HepG2 (cell line): ENCODE measurements at regions not wholly inside any gene's neighbourhood (a gene's known extent, or its start where the extent isn't known, plus 50 kb on each side); places are given as distances from the start of the nearest gene placed in this dataset.

Experiments used
- HNRNPK ChIP-seq: fragments of 200-400 bp; formaldehyde crosslinking; IDR thresholded peaks from 2 replicates; pipeline ENCODE4 v1.6.1; 2018; ENCODE audit warnings: low read length, low read depth, moderate library complexity, mild to moderate bottlenecking; ENCODE audit not compliant: poor library complexity, severe bottlenecking
- POLR2A ChIP-seq, 2 experiments: IDR thresholded peaks; 2 replicates each; pipeline ENCODE4 v1.6.1; 2011; ENCODE audit warnings: low read depth in 2 of 2, low read length in 2 of 2, mild to moderate bottlenecking in 1 of 2, moderate library complexity in 1 of 2; ENCODE audit not compliant: insufficient read depth in 1 of 2
- ZFP90 ChIP-seq: sonication (generic); formaldehyde crosslinking; IDR thresholded peaks from 2 replicates; pipeline ENCODE4 v1.8.0; 2022; ENCODE audit warnings: missing genetic modification reagents, mild to moderate bottlenecking, inconsistent platforms, borderline replicate concordance
- ZNF274 ChIP-seq: sonication (generic); formaldehyde crosslinking; IDR thresholded peaks from 2 replicates; pipeline ENCODE4 v1.5.1; 2020; ENCODE audit warnings: mild to moderate bottlenecking, missing genetic modification reagents
- TF ChIP-seq, protein P1 (sequence below): sonication (generic); formaldehyde crosslinking; IDR thresholded peaks from 2 replicates; pipeline ENCODE4 v1.5.0; 2020; ENCODE audit warnings: missing genetic modification reagents
- TF ChIP-seq, protein P2 (sequence below): sonication (generic); formaldehyde crosslinking; IDR thresholded peaks from 2 replicates; pipeline ENCODE4 v1.5.0; 2020; ENCODE audit warnings: mild to moderate bottlenecking, missing genetic modification reagents, moderate library complexity

DNA sequence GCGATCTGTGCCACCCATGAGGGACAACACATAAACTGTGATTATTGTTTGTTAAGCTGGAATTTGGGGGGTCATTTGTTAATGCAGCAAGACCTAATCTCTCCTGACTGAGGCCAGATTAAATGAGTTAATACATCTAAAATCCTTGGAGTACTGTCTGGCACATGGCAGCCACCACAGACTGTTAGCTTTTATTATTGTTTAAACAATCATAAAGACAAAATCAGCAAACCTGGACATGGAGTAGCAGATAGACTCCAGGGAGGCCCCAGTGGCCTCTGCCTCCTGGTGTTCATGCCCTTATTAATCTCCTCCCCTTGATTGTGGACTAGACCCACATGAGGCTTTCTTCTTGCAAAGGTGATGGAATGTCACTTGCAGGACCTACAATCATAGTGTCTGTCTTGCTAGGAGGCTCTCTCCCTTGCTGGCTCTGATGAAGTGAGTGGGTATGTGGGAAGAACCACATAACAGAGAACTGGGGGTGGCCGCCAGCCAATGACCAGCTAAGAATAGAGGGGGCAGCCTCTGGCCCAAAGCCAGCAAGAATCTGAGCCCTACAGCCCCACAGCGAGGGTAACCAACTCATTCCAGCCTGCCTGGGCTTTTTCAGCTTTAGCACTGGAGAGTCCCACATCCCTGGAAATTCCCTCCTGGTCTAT lies 142.0 kb downstream of the SCARB1 start:
- no peak for TF ChIP-seq HNRNPK
- TF ChIP-seq ZFP90 (CRISPR knock-in tag), result no peak
- TF ChIP-seq, protein P1, sequence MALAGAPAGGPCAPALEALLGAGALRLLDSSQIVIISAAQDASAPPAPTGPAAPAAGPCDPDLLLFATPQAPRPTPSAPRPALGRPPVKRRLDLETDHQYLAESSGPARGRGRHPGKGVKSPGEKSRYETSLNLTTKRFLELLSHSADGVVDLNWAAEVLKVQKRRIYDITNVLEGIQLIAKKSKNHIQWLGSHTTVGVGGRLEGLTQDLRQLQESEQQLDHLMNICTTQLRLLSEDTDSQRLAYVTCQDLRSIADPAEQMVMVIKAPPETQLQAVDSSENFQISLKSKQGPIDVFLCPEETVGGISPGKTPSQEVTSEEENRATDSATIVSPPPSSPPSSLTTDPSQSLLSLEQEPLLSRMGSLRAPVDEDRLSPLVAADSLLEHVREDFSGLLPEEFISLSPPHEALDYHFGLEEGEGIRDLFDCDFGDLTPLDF (CRISPR knock-in tag), result no peak
- TF ChIP-seq POLR2A (IDR thresholded peaks at IDR 0.05; ENCODE audit: insufficient read depth in 1 of 2, low read depth in 2 of 2, low read length in 2 of 2), result no peak
- no peak for TF ChIP-seq ZNF274
- TF ChIP-seq, protein P2, sequence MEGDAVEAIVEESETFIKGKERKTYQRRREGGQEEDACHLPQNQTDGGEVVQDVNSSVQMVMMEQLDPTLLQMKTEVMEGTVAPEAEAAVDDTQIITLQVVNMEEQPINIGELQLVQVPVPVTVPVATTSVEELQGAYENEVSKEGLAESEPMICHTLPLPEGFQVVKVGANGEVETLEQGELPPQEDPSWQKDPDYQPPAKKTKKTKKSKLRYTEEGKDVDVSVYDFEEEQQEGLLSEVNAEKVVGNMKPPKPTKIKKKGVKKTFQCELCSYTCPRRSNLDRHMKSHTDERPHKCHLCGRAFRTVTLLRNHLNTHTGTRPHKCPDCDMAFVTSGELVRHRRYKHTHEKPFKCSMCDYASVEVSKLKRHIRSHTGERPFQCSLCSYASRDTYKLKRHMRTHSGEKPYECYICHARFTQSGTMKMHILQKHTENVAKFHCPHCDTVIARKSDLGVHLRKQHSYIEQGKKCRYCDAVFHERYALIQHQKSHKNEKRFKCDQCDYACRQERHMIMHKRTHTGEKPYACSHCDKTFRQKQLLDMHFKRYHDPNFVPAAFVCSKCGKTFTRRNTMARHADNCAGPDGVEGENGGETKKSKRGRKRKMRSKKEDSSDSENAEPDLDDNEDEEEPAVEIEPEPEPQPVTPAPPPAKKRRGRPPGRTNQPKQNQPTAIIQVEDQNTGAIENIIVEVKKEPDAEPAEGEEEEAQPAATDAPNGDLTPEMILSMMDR (CRISPR knock-in tag), result no peak
